AG04450 (cell line): ENCODE measurements at regions not wholly inside any gene's neighbourhood (a gene's known extent, or its start where the extent isn't known, plus 50 kb on each side); places are given as distances from the start of the nearest gene placed in this dataset.

ENCODE experiments used
- CTCF ChIA-PET: fragments of 300-600, 350-600 bp; formaldehyde crosslinking; extraction: SDS; loops from one replicate; lab custom pipeline; 2022; ENCODE audit warnings: antibody characterized with exemption, inconsistent platforms; lab: Charles Lee
- POLR2A ChIA-PET: fragments of 350-600 bp; formaldehyde crosslinking; extraction: SDS; loops from one replicate; lab custom pipeline; 2021; ENCODE audit warnings: antibody characterized with exemption, inconsistent platforms; lab: Yijun Ruan, JAX
- DNase-seq: peaks from one replicate; pipeline ENCODE4 v3.0.0-alpha.2; 2011; ENCODE audit warnings: low read depth, low spot score
- H3K27ac ChIP-seq: one replicate; pipeline ENCODE4 v1.5.1; 2012; ENCODE audit warnings: low read depth, low read length, control low read depth
- H3K27me3 ChIP-seq: one replicate; pipeline ENCODE4 v1.6.0; 2012; ENCODE audit warnings: low read length; ENCODE audit not compliant: control insufficient read depth, insufficient read depth
- H3K4me3 ChIP-seq: 2 replicates; pipeline ENCODE4 v1.5.1; 2011; ENCODE audit warnings: mild to moderate bottlenecking, low read depth, low read length, control low read depth
- H3K9me3 ChIP-seq: 2 replicates; pipeline ENCODE4 v1.5.1; 2012; ENCODE audit warnings: low read length; ENCODE audit not compliant: control insufficient read depth, insufficient read depth
- CTCF ChIP-seq: IDR thresholded peaks from 2 replicates; pipeline ENCODE4 v1.5.1; 2011; ENCODE audit warnings: low read depth, low read length, control low read depth, inconsistent platforms

DNA sequence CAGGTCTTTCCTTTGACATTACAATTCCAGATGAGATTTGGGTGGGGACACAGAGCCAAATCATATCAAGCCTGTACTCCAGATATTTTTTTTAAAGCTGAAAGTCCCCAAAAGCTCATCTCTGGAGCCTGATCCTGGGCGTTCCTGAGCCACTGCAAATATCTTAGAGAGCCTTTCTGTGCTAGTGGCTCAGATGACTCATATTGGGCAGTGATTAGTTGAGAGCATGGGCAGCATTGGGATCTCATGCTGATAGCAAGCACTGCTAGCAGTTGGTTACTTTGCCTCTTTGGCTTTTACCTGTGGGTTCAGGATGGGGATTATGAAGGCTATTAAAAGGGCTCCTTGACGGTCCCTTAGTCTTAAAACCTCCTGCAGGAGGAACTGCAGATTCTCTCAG lies 51.4 kb upstream of the SCRG1 start:
- H3K9me3 ChIP-seq, result no peaks in the 10 kb centered on the region
- CTCF ChIA-PET, result interaction anchor here (0.5 to 1.9 kb wide), 6 partner anchors 30 to 869 kb away, joined by 3 to 9 read pairs (median 4); no protein-coding TSS in a partner anchor
- no peak for DNase-seq
- no peaks in the 10 kb centered on the region for H3K27me3 ChIP-seq
- no peak overlapping the region for H3K4me3 ChIP-seq
- TF ChIP-seq CTCF, result no peak
- POLR2A ChIA-PET, result no interaction called here
- no peak overlapping the region for H3K27ac ChIP-seq

- Histone ChIP-seq H3K27me3 (no peaks in the 10 kb centered on the region), H3K9me3 (no peaks in the 10 kb centered on the region), H3K4me3 (no peak overlapping the region), H3K27ac (no peak overlapping the region)
- DNase-seq, result no peak
- ChIA-PET CTCF (interaction anchor here (1.0 to 1.1 kb wide), 2 partner anchors 42 to 45 kb away, joined by 3 read pairs; no protein-coding TSS in a partner anchor), POLR2A (no interaction called here)
- no peak for TF ChIP-seq CTCF
Observed at GRCh38 chr4:173449380-173449717, 50.4 kb upstream of the SCRG1 start.

DNA sequence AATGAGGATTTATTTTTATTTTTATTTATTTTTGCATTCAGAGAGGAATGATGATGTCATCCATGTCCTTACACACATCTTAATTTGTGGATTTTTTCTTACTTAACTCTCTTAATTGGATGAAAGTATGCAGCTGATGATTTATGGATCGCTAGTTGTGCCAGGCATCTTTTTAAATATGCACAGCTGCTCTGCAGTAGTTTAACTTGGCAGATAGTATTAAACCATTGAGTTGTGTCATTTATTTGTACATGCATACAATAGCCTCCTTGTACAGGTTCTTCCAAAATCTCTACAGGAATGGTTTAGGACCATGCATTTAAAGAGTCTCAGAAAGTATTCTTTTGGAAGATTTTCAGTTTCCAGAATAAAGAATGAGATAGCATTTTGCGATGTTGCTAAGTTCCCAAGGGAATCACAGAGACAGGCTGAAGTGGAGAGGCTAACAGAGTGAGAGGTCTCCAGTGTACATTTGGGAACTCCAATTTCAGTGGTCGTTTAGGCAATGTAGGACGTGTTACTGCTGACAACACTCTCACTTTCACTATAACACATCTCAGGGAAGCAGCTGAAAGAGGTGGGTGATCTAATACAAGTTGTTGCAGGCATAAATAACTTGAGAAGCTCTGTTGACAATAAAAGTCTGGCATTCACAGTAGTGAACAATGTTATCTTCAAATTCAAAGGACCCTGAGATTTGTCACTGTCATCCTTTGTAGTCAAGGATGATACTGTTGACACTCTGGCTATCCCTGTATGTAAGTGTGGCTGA lies 49.9 kb upstream of the SCRG1 start:
- TF ChIP-seq CTCF, result no peak

More for the DNA sequence above, 49.9 kb upstream of the SCRG1 start:
- no peak overlapping the region for H3K27ac ChIP-seq
- H3K4me3 ChIP-seq, result no peak overlapping the region
- no peaks in the 10 kb centered on the region for H3K27me3 ChIP-seq
- ChIA-PET CTCF (interaction anchor here (1.0 to 1.1 kb wide), 2 partner anchors 42 to 45 kb away, joined by 3 read pairs; no protein-coding TSS in a partner anchor), POLR2A (no interaction called here)
- DNase-seq, result no peak
- H3K9me3 ChIP-seq, result no peaks in the 10 kb centered on the region
